NK-92 treated with Interleukin-12 subunit alpha and Interleukin-12 subunit beta, amount 100 ng/mL, for 24 hours (cell line): ENCODE measurements at regions not wholly inside any gene's neighbourhood (a gene's known extent, or its start where the extent isn't known, plus 50 kb on each side); places are given as distances from the start of the nearest gene placed in this dataset.
A peak's percentile ranks its signal among the peaks of the same experiment; 100 is the strongest.
"Not testable (repeated sequence)": the region's sequence is repeated elsewhere in the genome, so short reads cannot be mapped to it uniquely, and the experiment has no call there.

Source experiments
- DNase-seq: peaks from one replicate; lab custom pipeline; 2025; lab: John Stamatoyannopoulos, UW

GRCh38 chr2:61774351-61774750 is 79.5 kb downstream of the FAM161A start:
- DNase-seq: no peak

DNA sequence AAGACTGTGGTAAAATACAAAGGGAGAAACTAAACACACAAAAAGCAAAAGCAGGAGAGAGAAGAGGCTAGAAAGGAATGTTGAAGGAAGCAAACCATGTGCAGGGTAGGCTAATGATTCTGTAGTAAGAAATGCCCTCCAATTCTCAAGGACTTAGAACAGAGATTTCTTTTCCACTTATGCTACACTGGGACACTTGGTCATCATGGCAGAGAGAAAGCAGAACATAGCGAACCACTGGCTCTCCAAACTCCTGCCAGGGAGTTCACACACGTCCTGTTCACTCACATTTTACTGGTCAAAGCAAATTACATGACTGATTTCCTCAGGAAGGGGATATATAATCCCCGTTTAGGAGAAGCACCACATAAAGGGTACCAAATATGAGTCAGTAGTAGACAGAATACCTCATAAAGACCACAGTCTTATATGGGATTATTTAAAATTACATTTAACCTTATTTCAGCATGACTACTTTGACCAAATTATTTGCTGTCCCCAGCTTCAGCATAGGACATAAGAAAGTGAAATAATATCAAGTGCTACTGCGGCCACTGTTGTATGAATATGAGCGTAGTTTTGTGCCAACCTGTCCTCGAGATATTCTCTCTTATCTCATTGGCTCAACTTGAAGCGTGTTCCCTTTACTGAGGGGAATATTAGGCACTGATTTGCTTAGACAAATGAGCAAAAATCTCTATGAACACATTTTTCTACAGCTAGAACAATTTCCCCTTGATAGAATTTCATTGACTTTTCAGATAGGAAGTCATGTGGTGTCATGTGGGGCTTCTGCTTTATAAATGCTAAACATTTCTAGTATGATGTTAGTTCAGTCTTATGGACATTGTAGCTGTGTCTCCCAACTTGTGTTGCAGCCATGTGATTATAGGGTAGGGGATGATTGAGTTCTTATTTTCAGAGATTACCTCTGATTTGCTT is 81.7 kb downstream of the FAM161A start:
- DNase-seq: no peak

GRCh38 chr2:61770746-61771145 is 83.1 kb downstream of the FAM161A start:
- DNase-seq: no peak

DNA sequence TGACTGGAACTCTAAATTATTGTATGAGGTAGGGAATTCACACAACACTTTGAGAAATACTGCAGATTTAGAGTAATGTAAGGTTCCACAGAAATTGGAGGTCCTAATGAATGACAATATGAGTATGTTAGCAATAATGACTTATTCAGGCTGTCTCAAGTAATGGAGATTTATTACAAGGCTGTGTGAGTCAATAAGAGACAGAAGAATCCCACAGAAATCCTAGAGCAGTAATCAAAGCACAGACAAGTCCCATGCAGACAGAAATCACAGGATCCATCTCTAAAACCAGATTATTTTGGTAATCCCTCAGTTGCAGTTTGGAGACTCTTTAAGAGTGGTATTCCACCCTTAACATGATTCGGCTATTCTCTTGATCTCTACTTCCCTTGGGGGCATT is 83.6 kb downstream of the FAM161A start:
- DNase-seq: no peak

DNA sequence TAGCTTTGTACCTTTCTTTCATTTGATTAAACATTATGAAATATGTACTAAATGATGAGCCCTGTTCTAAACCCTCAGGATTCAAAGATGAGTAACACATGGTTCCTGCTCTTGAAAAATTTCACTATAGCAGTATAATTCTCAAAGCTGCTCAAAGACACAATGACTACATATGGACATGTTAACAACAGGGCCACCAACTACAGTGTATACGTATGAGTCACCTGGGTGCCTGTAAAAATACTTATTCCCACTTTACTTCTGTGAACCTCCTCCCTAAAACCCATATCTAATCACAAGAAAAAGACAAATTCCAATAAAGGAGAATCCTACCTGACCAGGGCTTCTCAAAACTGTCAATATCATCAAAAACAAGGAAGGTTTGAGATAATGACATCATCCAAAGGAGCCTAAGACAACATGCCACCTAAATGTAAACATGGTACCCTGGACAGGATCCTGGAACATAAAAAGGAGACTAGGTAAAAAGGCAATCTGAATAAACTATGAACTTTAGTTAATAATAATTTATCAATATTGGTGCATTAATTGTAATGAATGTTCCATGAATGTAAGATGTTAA is 84.7 kb downstream of the FAM161A start:
- no peak for DNase-seq

DNA sequence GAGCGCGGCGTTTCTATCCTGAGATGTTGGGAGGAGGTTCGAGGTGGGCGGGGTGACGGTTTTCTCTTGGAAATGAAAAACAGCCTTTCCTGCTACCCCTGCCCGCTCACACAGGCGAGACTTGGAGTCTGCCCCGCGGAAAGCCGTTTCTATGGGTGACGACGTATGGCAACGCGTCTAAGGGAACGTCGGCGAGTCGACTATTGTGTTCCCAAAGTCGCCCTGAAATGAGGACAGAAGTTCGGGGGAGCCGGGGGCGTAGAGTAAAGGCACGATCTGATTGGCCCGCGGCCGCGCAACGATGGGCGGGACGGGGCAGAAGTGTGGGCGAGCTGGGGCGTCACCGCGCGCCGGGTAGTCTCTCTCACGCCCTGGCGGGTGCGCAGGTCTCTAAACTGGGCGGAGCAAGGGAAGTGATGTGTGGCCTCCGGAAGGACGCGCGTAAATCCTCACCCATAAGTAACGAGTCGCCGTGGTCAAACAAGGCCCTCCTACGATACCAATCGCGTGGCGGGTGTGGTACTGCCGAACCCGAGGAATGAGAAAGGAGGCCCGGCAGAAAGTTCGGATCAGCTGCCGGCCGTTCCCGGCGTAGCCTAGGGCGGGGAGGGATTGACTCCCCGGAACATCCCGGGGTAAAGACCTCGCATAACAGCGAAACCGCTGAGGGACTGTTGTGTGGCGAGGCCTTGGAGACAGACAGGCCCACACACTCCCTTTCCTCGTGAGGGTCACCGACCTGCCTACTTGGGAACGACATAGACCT is 89.6 kb downstream of the FAM161A start:
- DNase-seq: peak; percentile 94

GRCh38 chr2:61763605-61764034 is 90.2 kb downstream of the FAM161A start:
- DNase-seq: peak; percentile 54

- no peak for DNase-seq
These were observed 91.6 kb downstream of the FAM161A start for GRCh38 chr2:61762292-61762691.

DNA sequence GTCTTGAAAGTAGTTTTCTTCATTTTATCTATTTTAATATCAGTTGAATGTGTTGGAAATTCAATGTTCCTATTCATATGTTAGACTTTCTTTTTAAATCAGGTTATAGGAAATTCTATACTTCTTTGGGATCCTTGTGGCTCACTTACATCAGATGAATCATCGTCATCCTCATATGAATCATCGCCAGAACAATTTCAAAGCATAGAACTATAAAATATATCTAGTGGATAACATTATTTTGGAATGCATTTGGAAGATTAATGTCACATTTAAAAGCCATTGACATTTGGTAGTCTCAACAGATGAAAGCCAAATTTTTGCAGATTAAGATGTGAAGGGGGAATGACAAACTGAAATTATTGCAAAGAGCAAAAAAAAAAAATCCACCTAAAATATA is 94.1 kb downstream of the FAM161A start:
- no peak for DNase-seq

GRCh38 chr2:61759005-61759404 is 94.9 kb downstream of the FAM161A start:
- DNase-seq: no peak

DNA sequence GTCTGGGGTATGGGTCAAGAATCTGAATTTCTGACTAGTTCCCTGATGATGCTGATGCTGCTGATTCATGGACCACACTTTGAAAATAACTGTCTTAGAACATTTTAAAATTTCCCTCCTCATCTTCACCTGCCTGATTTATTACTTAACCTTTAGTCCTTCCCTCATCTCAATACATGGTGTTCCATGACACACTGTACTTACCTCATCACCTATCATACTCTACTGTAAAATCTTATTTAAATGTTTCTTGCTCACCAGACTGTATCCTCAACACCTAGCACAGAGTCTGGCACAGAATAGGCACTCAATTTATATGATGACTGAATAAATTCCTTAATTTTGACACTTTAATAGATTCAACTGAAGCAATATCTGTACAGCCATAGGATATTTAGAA is 95.7 kb downstream of the FAM161A start:
- DNase-seq: no peak

DNA sequence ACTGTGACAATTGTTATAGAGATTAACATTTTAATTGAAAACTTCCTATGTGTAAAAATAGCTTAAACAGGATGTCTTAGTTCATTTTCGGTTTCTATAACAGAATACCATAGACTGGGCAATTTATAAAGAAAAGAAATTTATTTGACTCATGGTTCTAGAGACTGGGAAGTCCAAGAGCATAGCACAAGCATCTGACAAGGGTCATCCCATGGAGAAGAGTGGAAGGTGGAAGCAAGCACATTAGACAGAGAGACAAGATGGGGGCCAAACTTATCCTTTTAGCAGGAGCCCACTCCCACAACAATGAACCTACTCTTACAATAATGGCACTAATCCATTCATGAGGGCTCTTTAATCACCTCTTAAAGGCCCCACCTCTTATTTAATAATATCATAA is 100.3 kb downstream of the FAM161A start:
- no peak for DNase-seq

- DNase-seq: no peak
These were observed 103.2 kb downstream of the FAM161A start for GRCh38 chr2:61750624-61751023.

GRCh38 chr2:61742955-61743354 is 110.9 kb downstream of the FAM161A start:
- DNase-seq: no peak

GRCh38 chr2:61737841-61738240 is 116.0 kb downstream of the FAM161A start:
- no peak for DNase-seq

- no peak for DNase-seq
These were observed 116.9 kb downstream of the FAM161A start for GRCh38 chr2:61736953-61737352.

DNA sequence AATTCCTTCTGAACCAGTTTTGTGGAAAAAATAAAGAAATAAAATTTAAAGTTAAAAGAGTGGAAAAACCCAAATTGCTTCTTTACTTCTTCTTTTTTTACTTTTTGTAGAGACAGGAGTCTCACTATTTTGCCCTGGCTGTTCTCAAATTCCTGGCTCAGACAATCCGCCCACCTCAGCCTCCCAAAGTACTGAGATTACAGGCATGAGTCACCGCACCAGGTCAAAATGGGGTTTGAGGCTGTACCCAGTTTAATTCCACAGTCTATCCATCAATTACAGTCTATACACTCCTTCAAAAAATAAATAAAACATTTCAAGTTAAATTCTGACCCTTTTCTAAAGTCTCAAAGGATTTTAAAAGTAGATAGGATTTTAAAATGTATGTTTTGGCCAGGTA is 120.3 kb downstream of the FAM161A start:
- no peak for DNase-seq

GRCh38 chr2:61732787-61733186 is 121.1 kb downstream of the FAM161A start:
- no peak for DNase-seq

- no peak for DNase-seq
These were observed 126.1 kb downstream of the FAM161A start for GRCh38 chr2:61727746-61728145.

DNA sequence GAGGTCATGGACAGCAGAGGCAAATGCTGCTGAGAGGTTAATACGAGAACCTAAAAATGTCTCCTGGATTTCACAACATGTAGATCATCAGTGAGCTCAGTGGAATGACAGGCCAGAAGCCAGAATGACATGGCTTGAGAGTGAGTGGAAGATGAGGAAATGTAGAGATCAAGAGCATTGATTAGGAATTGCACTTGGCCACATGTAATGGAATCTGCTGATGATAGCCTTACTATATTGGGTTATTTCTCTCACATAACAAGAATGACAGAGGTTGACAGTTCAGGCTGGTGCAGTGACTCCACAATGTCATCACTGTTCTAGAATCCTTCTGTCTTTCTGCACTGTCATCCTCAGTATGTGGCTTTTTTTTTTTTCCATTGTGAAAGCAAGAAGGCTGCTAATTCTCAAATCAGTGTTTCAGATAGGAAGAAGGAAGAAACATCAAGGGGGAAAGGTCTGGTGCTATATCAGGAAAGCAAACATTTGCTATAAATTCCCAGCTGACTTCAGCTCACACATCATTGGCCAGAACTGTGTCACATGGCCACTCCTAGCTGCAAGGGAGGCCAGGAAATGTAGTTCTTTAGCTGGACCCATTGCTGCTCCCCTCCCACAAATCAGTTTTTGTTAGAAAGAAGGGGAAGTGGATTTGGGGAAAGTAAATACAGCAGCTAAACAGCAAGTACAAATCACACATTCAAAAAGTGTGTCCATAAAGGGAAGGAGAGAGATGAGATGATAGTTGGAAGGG is 127.2 kb downstream of the FAM161A start:
- DNase-seq: no peak

DNA sequence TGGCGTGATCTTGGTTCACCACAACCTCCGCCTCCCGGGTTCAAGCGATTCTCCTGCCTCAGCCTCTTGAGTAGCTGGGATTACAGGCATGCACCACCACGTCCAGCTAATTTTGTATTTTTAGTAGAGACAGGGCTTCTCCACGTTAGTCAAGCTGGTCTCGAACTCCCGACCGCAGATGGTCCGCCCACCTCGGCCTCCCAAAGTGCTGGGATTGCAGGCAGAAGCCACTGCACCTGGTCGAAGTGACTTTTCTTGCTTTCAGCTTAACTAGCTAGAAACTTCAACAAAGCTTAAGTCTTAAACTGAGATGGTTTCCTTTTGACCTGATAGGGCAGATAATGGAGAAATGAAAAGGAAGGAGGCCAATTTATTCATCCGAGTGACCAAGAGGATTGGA is 130.5 kb downstream of the FAM161A start:
- not testable (repeated sequence) for DNase-seq

DNA sequence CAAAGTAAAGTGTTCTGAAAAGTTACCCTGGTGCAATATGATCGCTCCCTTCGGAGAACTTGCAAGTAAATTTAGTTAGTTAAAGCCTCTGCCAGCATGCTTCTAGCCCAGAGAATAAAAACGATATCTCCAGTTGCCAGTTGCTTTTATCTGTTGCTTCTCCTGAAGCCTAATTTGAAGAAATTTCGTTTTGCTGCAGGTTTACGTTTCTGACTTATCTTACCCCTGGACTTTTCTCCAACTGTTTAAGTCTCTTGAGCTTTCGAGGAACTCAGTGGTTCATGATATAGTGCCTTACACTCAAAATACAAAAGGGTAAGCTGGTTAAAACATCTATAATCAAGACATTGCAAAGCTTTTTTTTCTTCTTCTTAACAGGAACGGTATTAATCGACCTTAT is 131.1 kb downstream of the FAM161A start:
- DNase-seq: no peak
